Vagina (tissue), 2 donors: ENCODE measurements at regions not wholly inside any gene's neighbourhood (a gene's known extent, or its start where the extent isn't known, plus 50 kb on each side); places are given as distances from the start of the nearest gene placed in this dataset.

ENCODE experiments used
- CTCF ChIP-seq, 3 experiments: fragments of 450-650 bp in 2 of 3; fragments of 200-600 bp in 1 of 3; sonication (generic) in 1 of 3; IDR thresholded peaks; one replicate each; pipeline ENCODE4 v1.5.1; 2017 to 2019; ENCODE audit warnings: antibody characterized with exemption in 3 of 3, mild to moderate bottlenecking in 2 of 3, moderate library complexity in 2 of 3
- POLR2A ChIP-seq, 2 donors: fragments of 450-650 bp; IDR thresholded peaks; one replicate each; pipeline ENCODE4 v1.6.1; 2017; ENCODE audit warnings: antibody characterized with exemption in 2 of 2, mild to moderate bottlenecking in 2 of 2, moderate library complexity in 2 of 2

- TF ChIP-seq CTCF (IDR thresholded peaks at IDR 0.05) (no peak), POLR2A (IDR thresholded peaks at IDR 0.05) (no peak)
These were observed 338.7 kb downstream of the HTR1B start for GRCh38 chr6:77124604-77125003.
